GM12873 (cell line): ENCODE measurements at regions not wholly inside any gene's neighbourhood (a gene's known extent, or its start where the extent isn't known, plus 50 kb on each side); places are given as distances from the start of the nearest gene placed in this dataset.

Experiments used
- CTCF ChIP-seq: IDR thresholded peaks from 2 replicates; pipeline ENCODE4 v1.5.1; 2012; ENCODE audit warnings: low read depth, mild to moderate bottlenecking, moderate library complexity, low read length, control low read depth; ENCODE audit not compliant: insufficient read depth; ENCODE audit errors: missing control alignments

- no peak for TF ChIP-seq CTCF
These were observed 77.7 kb upstream of the NFIB start for GRCh38 chr9:14391620-14392019.

DNA sequence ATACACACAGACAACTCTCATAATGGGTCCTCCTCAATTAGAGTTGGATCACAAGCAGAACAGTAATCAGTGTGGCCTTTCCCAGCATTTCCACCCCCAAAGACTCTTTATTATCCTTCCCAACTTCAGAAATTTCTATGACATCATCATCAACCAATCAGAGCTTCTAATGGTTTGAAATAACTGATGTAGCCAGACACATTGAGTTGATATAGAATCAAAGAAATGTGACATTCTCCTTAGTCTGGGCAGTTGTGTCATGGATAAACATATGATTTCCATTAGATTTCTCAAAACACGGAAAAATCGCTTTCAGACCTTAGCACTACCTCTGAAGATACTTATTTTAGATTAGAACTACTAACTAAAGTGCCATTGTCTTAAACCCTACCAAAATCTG lies 75.7 kb upstream of the NFIB start:
- TF ChIP-seq CTCF: no peak

- no peak for TF ChIP-seq CTCF
These were observed 75.2 kb upstream of the NFIB start for GRCh38 chr9:14389146-14389545.

DNA sequence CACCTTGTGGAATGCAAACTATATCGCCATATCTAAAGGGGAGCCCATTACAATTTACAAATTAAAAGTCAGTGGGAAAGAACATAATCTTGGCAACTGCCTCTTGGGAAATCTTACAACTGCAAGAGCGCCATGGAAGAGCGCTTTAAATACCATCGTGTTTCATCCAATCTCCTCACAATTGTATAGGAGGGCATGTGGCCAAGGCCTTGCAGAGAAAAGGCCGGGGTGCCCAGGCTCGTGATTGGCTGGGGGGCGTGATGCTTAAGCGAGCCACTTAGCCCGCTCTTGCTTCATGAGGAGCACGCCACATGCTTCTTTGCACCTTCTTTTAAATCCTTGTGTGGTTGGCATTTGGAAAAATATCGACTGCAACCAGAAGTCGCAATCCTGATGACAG lies 69.8 kb upstream of the NFIB start:
- TF ChIP-seq CTCF: no peak

- TF ChIP-seq CTCF: no peak
These were observed 69.4 kb upstream of the NFIB start for GRCh38 chr9:14383294-14383693.

- no peak for TF ChIP-seq CTCF
These were observed 66.3 kb upstream of the NFIB start for GRCh38 chr9:14380061-14380836.

DNA sequence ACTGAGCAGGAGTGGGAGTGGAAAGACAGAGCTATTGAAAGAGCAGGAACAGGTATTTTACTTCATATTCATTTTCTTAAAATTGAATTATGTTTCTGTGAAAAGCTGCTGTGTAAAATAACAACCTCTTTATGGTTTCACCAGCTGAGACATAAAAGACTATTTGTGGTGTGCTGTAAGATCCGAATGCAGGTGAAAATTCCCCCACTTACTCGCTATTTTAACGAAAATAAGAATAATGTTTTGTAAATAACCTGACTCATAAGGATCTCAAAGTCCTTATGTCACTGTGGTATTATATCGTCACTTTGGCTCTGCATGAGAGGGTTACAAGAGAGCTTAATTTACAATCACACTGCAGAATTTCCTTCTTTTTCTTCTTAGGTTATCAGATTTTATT lies 65.3 kb upstream of the NFIB start:
- TF ChIP-seq CTCF: no peak

GRCh38 chr9:14373706-14374105 lies 59.8 kb upstream of the NFIB start:
- no peak for TF ChIP-seq CTCF
